Activated T-cell treated with anti-CD3 and anti-CD28 coated beads for 24 hours (primary cell): ENCODE measurements at regions not wholly inside any gene's neighbourhood (a gene's known extent, or its start where the extent isn't known, plus 50 kb on each side); places are given as distances from the start of the nearest gene placed in this dataset.

Experiments used
- DNase-seq: peaks from one replicate; pipeline ENCODE4 v3.0.0-alpha.2; 2020; ENCODE audit warnings: low read depth

DNA sequence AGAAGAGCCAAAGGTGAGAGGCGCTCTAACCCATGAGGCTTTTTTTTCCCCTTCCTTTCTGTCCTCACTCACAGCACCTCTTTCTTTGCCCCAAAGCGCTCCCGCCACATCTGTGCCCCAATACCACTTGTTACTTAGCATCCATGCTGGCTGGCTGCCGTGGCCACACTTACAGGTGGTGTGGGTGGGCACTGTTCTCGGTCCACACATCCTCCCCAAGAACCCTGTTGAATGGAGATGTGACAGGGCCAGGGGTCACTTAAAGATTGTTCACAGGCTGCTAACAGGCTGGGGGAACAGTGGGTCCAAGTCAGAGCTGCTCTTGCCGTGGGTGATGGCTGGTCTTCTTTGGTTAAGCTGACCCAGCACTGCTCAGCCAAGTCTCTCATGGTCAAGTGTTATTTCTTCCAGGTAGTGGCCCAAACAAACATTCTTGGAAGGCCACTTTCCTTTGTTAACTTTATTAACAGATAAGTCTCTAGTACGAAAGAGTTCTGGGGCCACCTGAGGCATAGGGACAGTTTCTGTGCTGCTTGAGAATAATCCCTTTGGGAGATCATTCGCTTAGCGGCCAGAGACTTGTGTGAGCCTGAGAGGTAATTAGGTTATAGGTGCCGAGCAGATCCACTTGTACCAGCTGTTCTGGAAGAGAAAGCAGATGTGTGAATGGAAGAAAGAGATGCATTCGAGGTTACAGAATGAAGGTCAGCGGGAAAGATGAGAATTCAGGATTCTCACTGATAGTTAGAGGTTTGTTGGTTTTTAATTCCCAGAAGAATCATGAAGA, 62.6 kb upstream of the IRF2BP2 start:
- DNase-seq, result no peak

- DNase-seq, result no peak
Observed at GRCh38 chr1:234670967-234671626, 61.1 kb upstream of the IRF2BP2 start.

DNA sequence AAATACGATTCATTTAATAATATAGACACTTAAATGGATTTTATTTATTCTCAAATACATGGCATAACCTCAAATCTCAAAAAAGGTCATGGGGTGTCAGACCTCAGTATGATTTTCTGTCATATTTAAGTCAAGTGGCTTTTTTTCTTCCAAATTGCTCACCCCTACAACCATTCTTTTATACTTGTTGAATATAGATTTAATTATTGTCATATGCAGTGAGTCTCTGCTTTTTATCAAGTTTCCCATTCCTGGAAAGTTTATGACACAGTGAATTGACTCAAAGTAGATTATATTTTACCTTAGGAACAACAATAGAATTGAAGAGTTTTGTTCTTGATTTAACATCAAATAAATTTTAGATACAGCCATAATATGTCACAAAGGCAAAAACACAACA, 59.5 kb upstream of the IRF2BP2 start:
- no peak for DNase-seq

DNA sequence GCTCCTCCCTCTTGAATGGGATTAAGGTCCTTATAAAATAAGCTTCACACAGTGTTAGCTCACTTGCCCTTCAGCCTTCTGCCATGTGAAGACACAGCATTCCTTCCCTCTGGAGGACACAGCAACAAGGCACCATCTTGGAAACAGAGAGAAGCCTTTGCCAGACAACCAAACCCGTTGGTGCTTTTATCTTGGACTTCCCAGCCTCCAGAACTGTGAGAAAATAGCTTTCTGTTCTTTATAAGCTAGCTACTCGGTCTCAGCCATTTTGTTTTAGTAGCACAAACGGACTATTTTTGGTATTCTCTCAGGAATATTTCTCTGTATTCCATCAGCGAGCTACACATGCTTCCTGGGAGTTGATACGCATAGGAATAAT, 58.6 kb upstream of the IRF2BP2 start:
- DNase-seq, result no peak

GRCh38 chr1:234667600-234668576, 57.9 kb upstream of the IRF2BP2 start:
- no peak for DNase-seq

- DNase-seq, result no peak
Observed at GRCh38 chr1:234666761-234667160, 56.8 kb upstream of the IRF2BP2 start.

- DNase-seq, result no peak
Observed at GRCh38 chr1:234665975-234666605, 56.1 kb upstream of the IRF2BP2 start.

DNA sequence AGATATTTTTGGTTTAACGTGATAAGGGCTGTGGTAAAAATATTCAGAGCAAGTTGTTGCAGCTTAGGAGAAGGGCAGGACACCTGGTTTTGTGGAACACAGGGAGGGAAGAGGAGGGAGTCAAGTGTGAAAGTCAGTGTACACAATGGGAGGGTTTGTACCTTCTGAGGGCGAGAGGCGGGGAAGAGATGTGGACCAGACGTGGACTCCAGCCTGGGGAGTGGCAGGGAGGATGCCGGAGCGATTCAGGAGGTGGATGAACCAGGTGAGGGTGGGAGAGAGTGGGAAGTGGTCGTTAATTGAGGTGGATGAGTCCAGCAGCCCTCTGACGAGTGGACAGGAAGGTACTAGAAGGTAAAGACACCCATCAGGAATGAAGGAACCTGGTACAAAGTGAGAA, 52.2 kb upstream of the IRF2BP2 start:
- DNase-seq, result no peak

- DNase-seq, result no peak
Observed at GRCh38 chr1:234661317-234661928, 51.4 kb upstream of the IRF2BP2 start.

DNA sequence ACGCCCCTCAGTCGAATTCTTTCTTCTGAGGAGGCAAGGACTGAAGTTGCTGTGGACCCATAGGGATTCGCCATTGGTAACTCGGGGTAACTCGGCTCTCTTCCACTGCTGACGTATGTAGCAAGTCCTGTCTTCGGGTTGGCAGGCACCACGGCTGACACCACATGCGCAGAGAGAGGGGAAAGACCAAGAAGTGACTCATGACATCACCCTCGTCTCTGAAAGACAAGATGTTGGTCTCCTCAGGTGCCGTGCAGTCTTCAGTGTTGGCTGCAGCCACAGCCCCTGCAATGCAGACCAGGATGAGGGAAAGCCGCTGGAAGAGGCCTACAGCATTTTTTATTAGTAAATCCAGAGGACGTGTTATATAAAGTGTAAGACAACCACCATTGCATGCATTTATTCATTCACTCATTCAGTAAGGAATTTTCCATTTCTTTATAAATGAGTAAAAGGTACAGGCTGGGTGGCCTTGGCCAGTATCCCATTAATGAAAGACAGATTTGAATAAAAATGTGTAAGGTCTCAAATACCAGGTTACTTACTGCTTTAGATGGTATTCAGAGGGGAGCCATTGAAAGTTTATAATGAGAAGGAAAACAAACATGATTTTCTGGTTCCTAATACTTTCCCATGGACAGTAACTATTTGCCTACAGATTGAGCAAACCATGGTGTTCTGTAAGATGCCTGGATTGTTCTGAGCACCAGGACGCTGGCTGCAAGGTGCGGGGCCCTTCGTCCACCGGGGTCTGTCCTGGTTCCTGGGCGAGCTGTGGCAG, 50.7 kb upstream of the IRF2BP2 start:
- no peak for DNase-seq
